Activated CD4-positive, alpha-beta T cell treated with anti-CD3 and anti-CD28 coated beads for 36 hours (primary cell): ENCODE measurements at regions not wholly inside any gene's neighbourhood (a gene's known extent, or its start where the extent isn't known, plus 50 kb on each side); places are given as distances from the start of the nearest gene placed in this dataset.

Source experiments
- ATAC-seq: fragments of 200-7000 bp; cut with Tn5 transposase; one replicate; pipeline ENCODE4 v1.10.0; 2021; ENCODE audit warnings: mild to moderate bottlenecking, moderate library complexity
- CTCF ChIA-PET: fragments of 350-600 bp; sonication (Branson Sonifier 250); formaldehyde crosslinking; loops from one replicate; lab custom pipeline; 2021; ENCODE audit warnings: antibody characterized with exemption; lab: Charles Lee
- POLR2A ChIA-PET: fragments of 350-600 bp; sonication (Branson Sonifier 250); formaldehyde crosslinking; loops from one replicate; lab custom pipeline; 2021; ENCODE audit warnings: antibody characterized with exemption, inconsistent platforms; lab: Charles Lee
- DNase-seq: peaks from one replicate; pipeline ENCODE4 v3.0.0-alpha.2; 2020
- H3K27ac Mint-ChIP-seq: one replicate; pipeline ENCODE4 v1.8.0; 2021; ENCODE audit warnings: mixed read lengths
- H3K27me3 Mint-ChIP-seq: one replicate; pipeline ENCODE4 v1.8.0; 2021; ENCODE audit warnings: mixed read lengths
- H3K36me3 Mint-ChIP-seq: one replicate; pipeline ENCODE4 v1.8.0; 2021; ENCODE audit warnings: low read depth, mixed read lengths
- H3K4me1 Mint-ChIP-seq: one replicate; pipeline ENCODE4 v1.8.0; 2021; ENCODE audit warnings: mixed read lengths
- H3K4me3 Mint-ChIP-seq: one replicate; pipeline ENCODE4 v1.8.0; 2021; ENCODE audit warnings: mild to moderate bottlenecking, moderate library complexity, mixed read lengths
- H3K9me3 Mint-ChIP-seq: one replicate; pipeline ENCODE4 v1.8.0; 2021; ENCODE audit warnings: low read depth, mixed read lengths
- intact Hi-C, 2 experiments: fragments of 100-400 bp; cut with DNase I in 1 of 2; cut with micrococcal nuclease in 1 of 2; formaldehyde crosslinking; loops; one replicate each; pipeline versions ENCODE4 v1.14.2 to v1.15.1; 2022 to 2024; cut with DNase I, micrococcal nuclease

- H3K4me1 Mint-ChIP-seq = no peaks in the 10 kb centered on the region
- H3K27me3 Mint-ChIP-seq = no peaks in the 10 kb centered on the region
- intact Hi-C loops = no loop called here
- ATAC-seq (no peak), DNase-seq (no peak)
- POLR2A ChIA-PET = no interaction called here
- no peaks in the 10 kb centered on the region for H3K9me3 Mint-ChIP-seq
- no peak overlapping the region for H3K4me3 Mint-ChIP-seq
- CTCF ChIA-PET = interaction anchor here (0.6 to 0.8 kb wide), 2 partner anchors 15 to 60 kb away, joined by 3 read pairs; no protein-coding TSS in a partner anchor
- H3K27ac Mint-ChIP-seq = no peak overlapping the region
- no peaks in the 10 kb centered on the region for H3K36me3 Mint-ChIP-seq
Observed at GRCh38 chr13:84297251-84297650, 415.0 kb upstream of the SLITRK1 start.

DNA sequence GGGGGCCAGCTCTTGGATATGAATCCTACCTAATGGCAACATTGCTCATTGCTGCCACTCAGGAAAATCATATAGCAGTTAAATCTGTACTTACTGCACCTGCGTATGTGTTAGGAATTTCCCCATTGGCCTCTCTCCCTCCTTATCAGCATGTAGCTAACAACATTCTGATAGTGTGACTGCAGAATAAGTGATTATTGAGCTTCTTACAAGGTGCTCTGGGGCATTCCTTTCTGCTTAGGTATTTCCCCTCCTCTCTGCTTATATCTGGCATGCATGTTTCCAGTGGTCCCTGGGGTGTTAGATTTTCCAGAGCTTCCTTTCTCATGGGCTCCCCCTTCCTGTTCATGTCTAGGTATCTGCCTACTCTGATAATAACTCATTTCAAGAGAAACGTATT lies 414.1 kb upstream of the SLITRK1 start:
- no peak overlapping the region for H3K4me3 Mint-ChIP-seq
- DNase-seq (no peak), ATAC-seq (no peak)
- intact Hi-C loops = no loop called here
- H3K27ac Mint-ChIP-seq = no peak overlapping the region
- H3K27me3 Mint-ChIP-seq = no peaks in the 10 kb centered on the region
- H3K4me1 Mint-ChIP-seq = no peaks in the 10 kb centered on the region
- POLR2A ChIA-PET = no interaction called here
- H3K9me3 Mint-ChIP-seq = no peaks in the 10 kb centered on the region
- CTCF ChIA-PET = interaction anchor here (0.6 to 0.7 kb wide), 2 partner anchors 11 to 159 kb away, joined by 3 read pairs; no protein-coding TSS in a partner anchor
- H3K36me3 Mint-ChIP-seq = no peaks in the 10 kb centered on the region

GRCh38 chr13:84294576-84294975 lies 412.3 kb upstream of the SLITRK1 start:
- intact Hi-C loops = no loop called here
- ATAC-seq (no peak), DNase-seq (no peak)
- ChIA-PET POLR2A (no interaction called here), CTCF (interaction anchor here (0.6 to 0.7 kb wide), 2 partner anchors 12 to 483 kb away, joined by 3 read pairs; no protein-coding TSS in a partner anchor)
- Mint-ChIP-seq H3K9me3 (no peaks in the 10 kb centered on the region), H3K4me3 (no peak overlapping the region), H3K27me3 (no peaks in the 10 kb centered on the region), H3K36me3 (no peaks in the 10 kb centered on the region), H3K27ac (no peak overlapping the region), H3K4me1 (no peaks in the 10 kb centered on the region)

- Mint-ChIP-seq H3K27ac (no peak overlapping the region), H3K36me3 (no peaks in the 10 kb centered on the region), H3K9me3 (no peaks in the 10 kb centered on the region), H3K4me1 (no peaks in the 10 kb centered on the region), H3K4me3 (no peak overlapping the region), H3K27me3 (no peaks in the 10 kb centered on the region)
- POLR2A ChIA-PET = no interaction called here
- intact Hi-C loops = no loop called here
- DNase-seq = no peak
- ATAC-seq = no peak
- CTCF ChIA-PET = no interaction called here
Observed at GRCh38 chr13:84290386-84290785, 408.1 kb upstream of the SLITRK1 start.

DNA sequence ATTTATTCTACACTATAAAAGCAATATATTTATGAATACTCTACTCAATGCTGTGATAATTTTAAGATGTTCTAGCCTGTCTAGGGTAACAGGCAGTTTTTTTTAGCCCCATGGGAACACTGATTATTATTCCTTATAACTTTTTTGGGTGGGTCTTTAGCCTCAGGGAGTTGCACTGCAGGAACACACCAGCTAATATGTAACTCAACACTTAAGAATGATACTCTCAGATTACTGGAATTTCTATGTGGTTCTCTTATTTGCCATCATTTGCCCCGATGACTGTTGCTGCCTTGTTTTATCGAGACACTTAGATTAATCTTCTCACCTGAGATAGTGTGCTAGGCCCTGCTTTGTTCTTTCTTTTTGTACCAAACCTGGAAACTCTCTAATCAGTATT lies 396.9 kb upstream of the SLITRK1 start:
- Mint-ChIP-seq H3K27ac (no peak overlapping the region), H3K27me3 (no peaks in the 10 kb centered on the region), H3K4me3 (no peak overlapping the region), H3K4me1 (no peaks in the 10 kb centered on the region), H3K9me3 (no peaks in the 10 kb centered on the region), H3K36me3 (no peaks in the 10 kb centered on the region)
- POLR2A ChIA-PET = no interaction called here
- intact Hi-C loops = no loop called here
- ATAC-seq (no peak), DNase-seq (no peak)
- CTCF ChIA-PET = no interaction called here

DNA sequence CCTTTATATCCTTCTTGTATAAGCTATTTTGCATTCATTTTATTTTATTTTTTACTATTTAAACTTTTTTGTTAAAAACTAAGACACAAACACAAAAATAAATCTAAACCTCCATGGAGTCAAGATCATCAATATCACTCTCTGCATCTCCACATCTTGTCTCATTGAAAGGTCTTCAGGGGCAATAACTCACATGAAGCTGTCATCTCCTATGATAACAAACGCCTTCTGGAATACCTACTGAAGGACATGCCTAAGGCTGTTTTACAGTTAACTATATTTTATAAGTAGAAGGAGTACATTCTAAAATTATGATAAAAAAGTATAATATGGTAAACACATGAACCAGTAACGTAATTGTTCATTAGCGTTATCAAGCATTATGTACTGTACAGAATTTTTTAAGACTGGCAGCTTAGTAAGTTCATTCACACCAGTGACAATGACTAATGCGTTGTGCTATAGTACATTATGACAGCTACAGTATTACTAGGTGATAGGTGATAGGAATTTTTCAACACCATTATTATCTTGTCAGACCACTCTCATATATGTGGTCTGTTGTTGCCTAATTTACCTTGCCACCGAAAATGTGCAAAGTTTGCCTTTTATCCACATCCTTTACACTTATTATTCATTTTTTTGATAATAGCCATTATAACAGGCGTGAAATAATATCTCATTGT lies 390.7 kb upstream of the SLITRK1 start:
- Mint-ChIP-seq H3K36me3 (no peaks in the 10 kb centered on the region), H3K4me1 (no peaks in the 10 kb centered on the region), H3K4me3 (no peak overlapping the region), H3K9me3 (no peaks in the 10 kb centered on the region), H3K27me3 (no peaks in the 10 kb centered on the region), H3K27ac (no peak overlapping the region)
- intact Hi-C loops = no loop called here
- ATAC-seq = no peak
- ChIA-PET POLR2A (no interaction called here), CTCF (no interaction called here)
- no peak for DNase-seq

GRCh38 chr13:84265257-84265764 lies 383.0 kb upstream of the SLITRK1 start:
- Mint-ChIP-seq H3K36me3 (no peaks in the 10 kb centered on the region), H3K9me3 (no peaks in the 10 kb centered on the region), H3K4me3 (no peak overlapping the region), H3K27me3 (no peaks in the 10 kb centered on the region), H3K4me1 (no peaks in the 10 kb centered on the region), H3K27ac (no peak overlapping the region)
- intact Hi-C loops = no loop called here
- ATAC-seq = no peak
- no peak for DNase-seq
- ChIA-PET CTCF (no interaction called here), POLR2A (no interaction called here)

DNA sequence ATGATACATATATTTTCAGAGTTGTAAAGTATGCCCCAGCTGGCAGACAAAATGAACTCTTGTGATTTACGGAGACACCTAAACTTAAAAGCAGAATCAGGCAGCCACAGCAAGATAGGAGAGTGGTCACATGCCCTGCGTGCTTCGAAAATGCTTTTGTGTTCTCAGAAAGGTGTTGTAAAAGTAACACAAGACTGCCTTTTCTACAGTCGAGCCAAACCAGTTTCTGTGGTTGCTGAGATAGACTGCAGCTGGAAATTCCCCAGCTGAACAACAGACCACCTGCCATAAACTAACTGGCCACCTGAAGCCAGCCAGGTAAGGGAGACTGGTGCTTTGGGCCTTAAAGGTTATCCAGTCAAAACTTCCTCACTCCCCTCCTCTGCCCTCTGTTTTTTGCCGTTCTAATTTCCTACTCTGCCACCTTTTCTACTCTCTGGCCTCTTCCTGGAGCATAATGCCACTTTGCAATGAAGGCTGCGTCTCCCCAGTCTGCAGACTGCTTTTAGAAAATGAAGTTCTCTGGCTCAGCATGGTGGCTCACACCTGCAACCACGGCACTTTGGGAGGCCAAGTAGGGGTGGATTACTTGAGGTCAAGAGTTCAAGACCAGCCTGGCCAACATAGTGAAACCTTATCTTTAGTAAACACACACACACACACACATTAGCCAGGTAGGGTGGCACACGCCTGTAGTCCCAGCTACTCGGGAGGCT lies 381.2 kb upstream of the SLITRK1 start:
- Mint-ChIP-seq H3K27me3 (no peaks in the 10 kb centered on the region), H3K4me3 (no peak overlapping the region), H3K4me1 (no peaks in the 10 kb centered on the region), H3K9me3 (no peaks in the 10 kb centered on the region), H3K36me3 (no peaks in the 10 kb centered on the region), H3K27ac (no peak overlapping the region)
- ChIA-PET CTCF (no interaction called here), POLR2A (no interaction called here)
- intact Hi-C loops = no loop called here
- no peak for DNase-seq
- no peak for ATAC-seq

GRCh38 chr13:84255226-84255797 lies 373.0 kb upstream of the SLITRK1 start:
- no peak overlapping the region for H3K27ac Mint-ChIP-seq
- CTCF ChIA-PET = no interaction called here
- intact Hi-C loops = no loop called here
- H3K4me3 Mint-ChIP-seq = no peak overlapping the region
- POLR2A ChIA-PET = no interaction called here
- no peak for DNase-seq
- H3K4me1 Mint-ChIP-seq = no peaks in the 10 kb centered on the region
- H3K27me3 Mint-ChIP-seq = no peaks in the 10 kb centered on the region
- no peak for ATAC-seq
- H3K9me3 Mint-ChIP-seq = peaks cover 8% of the 10 kb centered on the region
- H3K36me3 Mint-ChIP-seq = no peaks in the 10 kb centered on the region

DNA sequence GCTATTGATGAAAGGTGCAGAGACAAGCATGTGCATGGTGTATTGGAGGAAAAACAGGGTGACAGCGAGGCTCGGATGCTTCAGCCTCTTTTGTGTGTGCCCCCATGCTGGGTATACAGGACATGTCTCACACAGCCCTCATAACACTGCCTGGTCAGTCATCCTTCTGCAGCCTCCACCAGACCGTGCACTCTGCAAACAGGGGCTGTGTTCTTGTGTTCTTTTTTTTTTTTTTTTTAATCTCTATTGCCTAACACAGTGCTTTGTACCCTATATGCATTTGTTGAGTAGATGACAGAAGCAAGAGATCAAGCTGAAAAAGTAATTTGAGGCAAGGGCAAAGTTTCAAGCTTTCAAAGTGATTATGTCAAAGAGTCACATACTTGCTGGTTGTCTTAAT lies 367.2 kb upstream of the SLITRK1 start:
- H3K9me3 Mint-ChIP-seq = peaks cover 8% of the 10 kb centered on the region
- no peaks in the 10 kb centered on the region for H3K27me3 Mint-ChIP-seq
- H3K36me3 Mint-ChIP-seq = no peaks in the 10 kb centered on the region
- no peak for DNase-seq
- ChIA-PET POLR2A (no interaction called here), CTCF (no interaction called here)
- H3K27ac Mint-ChIP-seq = no peak overlapping the region
- H3K4me3 Mint-ChIP-seq = no peak overlapping the region
- H3K4me1 Mint-ChIP-seq = no peaks in the 10 kb centered on the region
- no peak for ATAC-seq
- intact Hi-C loops = no loop called here

DNA sequence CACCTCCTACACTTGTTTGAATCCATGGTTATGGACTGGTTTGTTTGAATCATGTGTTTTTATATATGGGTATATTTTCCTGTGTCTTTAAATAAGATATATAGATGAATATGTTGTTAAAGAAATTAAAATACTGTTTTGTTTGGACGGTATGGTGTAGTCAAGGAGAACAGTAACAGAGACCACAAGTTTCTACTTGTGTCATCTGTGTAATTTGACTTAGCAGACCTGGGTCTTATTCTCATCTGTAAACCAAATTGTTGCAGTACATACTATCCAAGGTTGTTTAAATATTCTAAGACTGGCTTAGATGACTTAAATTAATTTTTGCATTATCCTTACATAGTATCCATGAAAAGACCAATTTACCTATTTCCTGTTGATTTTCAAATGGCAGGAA lies 361.1 kb upstream of the SLITRK1 start:
- no peaks in the 10 kb centered on the region for H3K9me3 Mint-ChIP-seq
- H3K36me3 Mint-ChIP-seq = no peaks in the 10 kb centered on the region
- no peak for DNase-seq
- no peak overlapping the region for H3K27ac Mint-ChIP-seq
- intact Hi-C loops = no loop called here
- ATAC-seq = no peak
- H3K27me3 Mint-ChIP-seq = no peaks in the 10 kb centered on the region
- no peak overlapping the region for H3K4me3 Mint-ChIP-seq
- H3K4me1 Mint-ChIP-seq = no peaks in the 10 kb centered on the region
- ChIA-PET CTCF (no interaction called here), POLR2A (no interaction called here)

DNA sequence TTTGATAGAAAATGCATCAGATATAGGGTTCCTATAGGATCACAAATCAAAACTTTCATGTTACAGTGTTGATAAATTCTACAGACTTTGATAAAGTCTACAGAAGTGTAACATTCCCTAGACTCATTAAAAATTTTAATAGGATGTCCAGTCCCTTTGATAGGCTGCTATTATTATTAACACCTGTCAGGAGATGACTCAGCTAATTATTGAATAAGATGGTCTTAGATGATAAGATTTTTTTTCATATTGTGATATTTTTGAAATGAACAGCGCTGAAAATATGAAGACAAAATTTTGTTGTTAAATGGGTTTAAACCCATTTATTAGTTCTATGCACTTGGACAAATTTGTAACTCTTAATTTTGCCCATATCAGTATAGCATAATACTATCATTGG lies 356.8 kb upstream of the SLITRK1 start:
- ATAC-seq (no peak), DNase-seq (no peak)
- Mint-ChIP-seq H3K9me3 (no peaks in the 10 kb centered on the region), H3K36me3 (no peaks in the 10 kb centered on the region), H3K4me3 (no peak overlapping the region), H3K27ac (no peak overlapping the region), H3K4me1 (peaks cover 3% of the 10 kb centered on the region), H3K27me3 (no peaks in the 10 kb centered on the region)
- ChIA-PET POLR2A (no interaction called here), CTCF (no interaction called here)
- intact Hi-C loops = no loop called here
